ENCODE measurements at regions not wholly inside any gene's neighbourhood (a gene's known extent, or its start where the extent isn't known, plus 50 kb on each side); places are given as distances from the start of the nearest gene placed in this dataset.

DNA sequence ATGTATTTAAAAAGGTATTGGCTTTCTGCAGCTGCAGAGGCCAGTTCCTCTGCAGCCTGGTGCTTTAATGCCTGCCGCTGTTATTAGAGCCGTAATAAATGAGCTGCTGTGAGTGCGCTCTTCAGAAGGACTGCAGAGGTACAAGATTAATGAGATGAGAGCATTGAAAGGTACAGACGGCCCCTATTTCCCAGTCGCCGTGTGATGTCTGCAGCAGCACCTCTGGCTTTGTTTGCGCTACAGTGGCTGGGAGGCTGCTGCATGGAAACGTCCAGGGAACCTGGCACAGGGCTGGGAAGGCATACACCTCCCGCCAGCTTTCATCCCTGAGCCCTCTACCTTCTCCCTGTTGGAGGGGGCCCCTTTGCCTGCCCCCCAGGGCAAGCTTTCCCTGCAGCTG, 383.8 kb upstream of the ZMIZ1 start:
- TF ChIP-seq TCF12 (IDR thresholded peaks at IDR 0.05; ENCODE audit: low read depth) (no peak), ZBTB7A (IDR thresholded peaks at IDR 0.05; ENCODE audit: low read depth) (no peak), CREB1 (IDR thresholded peaks at IDR 0.05; ENCODE audit: low read depth) (no peak), EP300 (IDR thresholded peaks at IDR 0.05; ENCODE audit: borderline replicate concordance) (no peak), FOXM1 (IDR thresholded peaks at IDR 0.05; ENCODE audit: borderline replicate concordance, low read depth) (no peak), YY1 (IDR thresholded peaks at IDR 0.05; ENCODE audit: low read depth) (no peak), RAD21 (IDR thresholded peaks at IDR 0.05; ENCODE audit: low read depth) (no peak), CEBPB (IDR thresholded peaks at IDR 0.05) (no peak), NFIC (IDR thresholded peaks at IDR 0.05) (no peak), TAF1 (IDR thresholded peaks at IDR 0.05; ENCODE audit: low read depth) (no peak), EGR1 (IDR thresholded peaks at IDR 0.05) (no peak), TEAD4 (IDR thresholded peaks at IDR 0.05) (no peak)
- TF ChIP-seq, protein P1, sequence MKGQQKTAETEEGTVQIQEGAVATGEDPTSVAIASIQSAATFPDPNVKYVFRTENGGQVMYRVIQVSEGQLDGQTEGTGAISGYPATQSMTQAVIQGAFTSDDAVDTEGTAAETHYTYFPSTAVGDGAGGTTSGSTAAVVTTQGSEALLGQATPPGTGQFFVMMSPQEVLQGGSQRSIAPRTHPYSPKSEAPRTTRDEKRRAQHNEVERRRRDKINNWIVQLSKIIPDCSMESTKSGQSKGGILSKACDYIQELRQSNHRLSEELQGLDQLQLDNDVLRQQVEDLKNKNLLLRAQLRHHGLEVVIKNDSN (IDR thresholded peaks at IDR 0.05): no peak
- TF ChIP-seq, protein P2, sequence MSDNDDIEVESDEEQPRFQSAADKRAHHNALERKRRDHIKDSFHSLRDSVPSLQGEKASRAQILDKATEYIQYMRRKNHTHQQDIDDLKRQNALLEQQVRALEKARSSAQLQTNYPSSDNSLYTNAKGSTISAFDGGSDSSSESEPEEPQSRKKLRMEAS (IDR thresholded peaks at IDR 0.05): no peak
- TF ChIP-seq, protein P3, sequence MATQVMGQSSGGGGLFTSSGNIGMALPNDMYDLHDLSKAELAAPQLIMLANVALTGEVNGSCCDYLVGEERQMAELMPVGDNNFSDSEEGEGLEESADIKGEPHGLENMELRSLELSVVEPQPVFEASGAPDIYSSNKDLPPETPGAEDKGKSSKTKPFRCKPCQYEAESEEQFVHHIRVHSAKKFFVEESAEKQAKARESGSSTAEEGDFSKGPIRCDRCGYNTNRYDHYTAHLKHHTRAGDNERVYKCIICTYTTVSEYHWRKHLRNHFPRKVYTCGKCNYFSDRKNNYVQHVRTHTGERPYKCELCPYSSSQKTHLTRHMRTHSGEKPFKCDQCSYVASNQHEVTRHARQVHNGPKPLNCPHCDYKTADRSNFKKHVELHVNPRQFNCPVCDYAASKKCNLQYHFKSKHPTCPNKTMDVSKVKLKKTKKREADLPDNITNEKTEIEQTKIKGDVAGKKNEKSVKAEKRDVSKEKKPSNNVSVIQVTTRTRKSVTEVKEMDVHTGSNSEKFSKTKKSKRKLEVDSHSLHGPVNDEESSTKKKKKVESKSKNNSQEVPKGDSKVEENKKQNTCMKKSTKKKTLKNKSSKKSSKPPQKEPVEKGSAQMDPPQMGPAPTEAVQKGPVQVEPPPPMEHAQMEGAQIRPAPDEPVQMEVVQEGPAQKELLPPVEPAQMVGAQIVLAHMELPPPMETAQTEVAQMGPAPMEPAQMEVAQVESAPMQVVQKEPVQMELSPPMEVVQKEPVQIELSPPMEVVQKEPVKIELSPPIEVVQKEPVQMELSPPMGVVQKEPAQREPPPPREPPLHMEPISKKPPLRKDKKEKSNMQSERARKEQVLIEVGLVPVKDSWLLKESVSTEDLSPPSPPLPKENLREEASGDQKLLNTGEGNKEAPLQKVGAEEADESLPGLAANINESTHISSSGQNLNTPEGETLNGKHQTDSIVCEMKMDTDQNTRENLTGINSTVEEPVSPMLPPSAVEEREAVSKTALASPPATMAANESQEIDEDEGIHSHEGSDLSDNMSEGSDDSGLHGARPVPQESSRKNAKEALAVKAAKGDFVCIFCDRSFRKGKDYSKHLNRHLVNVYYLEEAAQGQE (IDR thresholded peaks at IDR 0.05; ENCODE audit: low read depth): no peak

DNA sequence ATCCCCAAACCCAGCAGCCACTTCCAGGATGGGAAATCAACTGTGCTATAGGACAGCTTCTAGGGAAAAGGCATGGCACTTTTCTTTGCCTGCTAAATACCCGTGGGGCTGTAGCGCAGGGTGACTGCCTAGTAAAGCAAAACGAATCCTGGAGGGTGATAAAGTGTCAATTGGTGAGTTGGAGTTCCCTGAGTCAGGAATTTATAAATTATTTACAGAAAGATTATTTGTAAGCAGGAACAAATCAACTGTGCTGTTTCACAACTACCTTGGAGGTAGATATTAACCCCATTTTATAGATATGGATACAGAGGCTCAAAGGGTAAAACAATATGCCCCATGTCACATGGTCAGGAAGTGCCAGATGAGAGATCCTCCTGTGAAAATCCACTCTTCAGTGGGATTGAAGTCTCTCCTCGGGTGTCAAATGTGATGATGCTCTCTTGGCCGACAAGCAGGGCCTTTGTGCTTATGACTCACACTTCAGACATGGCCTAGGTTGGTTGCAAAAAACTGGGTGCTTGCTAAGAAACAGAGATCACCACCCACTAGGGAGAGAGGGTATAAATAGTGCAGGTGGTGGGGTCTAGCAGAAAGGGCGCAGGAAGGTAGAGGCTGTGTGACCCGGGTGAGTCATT, 383.2 kb upstream of the ZMIZ1 start:
- TF ChIP-seq YY1 (IDR thresholded peaks at IDR 0.05; ENCODE audit: low read depth) (no peak), ZBTB7A (IDR thresholded peaks at IDR 0.05; ENCODE audit: low read depth) (no peak), EP300 (IDR thresholded peaks at IDR 0.05; ENCODE audit: borderline replicate concordance) (no peak), NFIC (IDR thresholded peaks at IDR 0.05) (no peak), RAD21 (IDR thresholded peaks at IDR 0.05; ENCODE audit: low read depth) (no peak), TCF12 (IDR thresholded peaks at IDR 0.05; ENCODE audit: low read depth) (no peak), CEBPB (IDR thresholded peaks at IDR 0.05) (no peak), TAF1 (IDR thresholded peaks at IDR 0.05; ENCODE audit: low read depth) (no peak), EGR1 (IDR thresholded peaks at IDR 0.05) (no peak), TEAD4 (IDR thresholded peaks at IDR 0.05) (no peak), FOXM1 (IDR thresholded peaks at IDR 0.05; ENCODE audit: borderline replicate concordance, low read depth) (no peak), CREB1 (IDR thresholded peaks at IDR 0.05; ENCODE audit: low read depth) (no peak)
- TF ChIP-seq, protein P2 (IDR thresholded peaks at IDR 0.05): no peak
- TF ChIP-seq, protein P3 (IDR thresholded peaks at IDR 0.05; ENCODE audit: low read depth): no peak
- TF ChIP-seq, protein P1 (IDR thresholded peaks at IDR 0.05): no peak

DNA sequence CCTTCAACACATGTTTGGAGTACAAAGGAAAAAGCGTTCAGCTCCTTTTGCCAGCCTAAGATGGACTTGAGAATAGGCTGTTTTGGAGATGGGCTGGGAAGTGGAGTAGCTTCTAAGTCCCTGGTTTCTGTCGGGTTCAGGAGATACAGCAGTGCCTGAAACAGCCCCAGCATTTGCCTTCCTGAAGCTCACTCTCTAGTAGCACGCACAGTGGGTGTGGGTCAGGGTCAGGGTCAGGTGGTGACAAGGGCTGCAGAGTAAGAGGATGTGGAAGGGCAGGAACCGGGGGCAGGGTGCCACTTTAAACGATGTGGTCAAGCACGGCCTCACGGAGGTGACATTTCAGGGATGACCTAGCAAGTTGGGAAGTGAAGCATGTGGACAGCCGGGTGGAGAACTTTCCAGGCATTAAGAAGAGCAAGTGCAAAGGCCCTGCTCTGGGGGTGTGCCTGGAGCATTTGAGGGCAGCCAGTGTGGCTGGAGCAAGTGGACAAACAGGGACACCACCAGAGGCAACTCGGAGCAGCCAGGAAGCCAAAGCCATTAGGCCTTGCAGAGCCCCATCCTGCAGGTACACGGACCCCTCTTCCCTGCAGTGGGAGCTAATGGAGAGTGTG, 382.2 kb upstream of the ZMIZ1 start:
- TF ChIP-seq CREB1 (IDR thresholded peaks at IDR 0.05; ENCODE audit: low read depth): no peak
- TF ChIP-seq, protein P2 (IDR thresholded peaks at IDR 0.05): no peak
- TF ChIP-seq RAD21 (IDR thresholded peaks at IDR 0.05; ENCODE audit: low read depth): no peak
- no peak for TF ChIP-seq EGR1 (IDR thresholded peaks at IDR 0.05)
- TF ChIP-seq CEBPB (IDR thresholded peaks at IDR 0.05): no peak
- no peak for TF ChIP-seq TEAD4 (IDR thresholded peaks at IDR 0.05)
- no peak for TF ChIP-seq TCF12 (IDR thresholded peaks at IDR 0.05; ENCODE audit: low read depth)
- no peak for TF ChIP-seq FOXM1 (IDR thresholded peaks at IDR 0.05; ENCODE audit: borderline replicate concordance, low read depth)
- TF ChIP-seq, protein P1 (IDR thresholded peaks at IDR 0.05): no peak
- no peak for TF ChIP-seq TAF1 (IDR thresholded peaks at IDR 0.05; ENCODE audit: low read depth)
- no peak for TF ChIP-seq YY1 (IDR thresholded peaks at IDR 0.05; ENCODE audit: low read depth)

DNA sequence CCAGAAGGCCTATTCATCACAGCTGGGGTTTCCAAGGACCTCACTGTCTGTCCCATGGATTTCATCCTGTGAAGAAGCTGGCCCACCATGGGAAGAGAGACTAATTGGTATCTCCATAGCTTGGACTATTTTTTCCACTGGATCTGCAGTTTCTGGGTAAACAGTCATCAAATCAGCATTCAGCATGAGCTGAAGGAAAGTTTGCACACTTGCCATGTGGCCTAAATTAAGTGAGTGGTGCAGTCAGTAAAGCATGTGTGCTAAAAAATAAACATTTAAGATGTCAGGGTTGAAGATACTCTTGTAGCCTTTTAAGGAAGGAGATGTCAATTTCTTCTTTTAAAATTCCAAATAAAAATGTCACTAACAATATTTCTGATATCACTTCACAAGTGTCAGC, 381.1 kb upstream of the ZMIZ1 start:
- TF ChIP-seq, protein P3 (IDR thresholded peaks at IDR 0.05; ENCODE audit: low read depth): no peak
- no peak for TF ChIP-seq CREB1 (IDR thresholded peaks at IDR 0.05; ENCODE audit: low read depth)
- no peak for TF ChIP-seq TAF1 (IDR thresholded peaks at IDR 0.05; ENCODE audit: low read depth)

All from Ishikawa (cell line).